ENCODE measurements at regions not wholly inside any gene's neighbourhood (a gene's known extent, or its start where the extent isn't known, plus 50 kb on each side); places are given as distances from the start of the nearest gene placed in this dataset.

DNA sequence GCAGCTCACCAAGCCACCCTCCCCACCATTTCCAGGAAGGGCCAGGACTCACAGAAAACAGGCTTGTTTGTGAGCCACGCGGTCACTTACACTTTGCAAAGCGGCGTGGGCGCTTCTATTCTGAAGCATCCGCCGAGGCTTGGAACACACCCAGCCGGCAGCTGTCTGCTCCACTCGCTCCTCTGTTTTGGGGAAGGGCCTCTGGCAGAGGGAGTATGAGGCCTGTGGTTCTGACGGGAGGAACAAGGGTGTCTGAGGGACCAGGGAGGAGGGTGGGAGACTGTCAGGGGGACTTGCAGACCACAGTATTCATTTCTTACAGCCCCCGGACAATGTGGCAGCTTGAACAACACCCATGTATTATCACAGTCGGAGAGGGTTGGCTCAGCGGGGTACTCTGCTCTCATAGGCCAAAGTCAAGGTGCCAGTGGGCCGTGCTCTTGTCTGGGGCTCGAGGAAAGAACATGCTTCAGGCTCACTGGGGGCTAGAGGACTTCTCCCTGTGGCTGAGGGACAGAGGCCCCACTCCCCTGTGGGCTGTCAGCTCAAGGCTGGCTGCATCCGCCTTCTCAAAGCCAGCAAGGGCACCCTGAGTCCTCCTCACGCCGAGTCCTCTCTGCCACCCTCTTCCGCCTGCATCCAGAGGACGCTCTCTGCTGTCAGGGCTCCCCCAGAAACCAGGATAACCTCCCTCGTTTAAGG is 60.4 kb upstream of the FAM20C start:
- H3K9me3 ChIP-seq (ENCODE audit: low read length) = no peaks in the 10 kb centered on the region
- H3K4me3 ChIP-seq (ENCODE audit: low read length) = no peak overlapping the region
- no peaks in the 10 kb centered on the region for H3K27me3 ChIP-seq (ENCODE audit: insufficient read depth, low read length)
- no peaks in the 10 kb centered on the region for H3K36me3 ChIP-seq (ENCODE audit: insufficient read depth, low read length)
- H2AFZ ChIP-seq (ENCODE audit: low read depth, low read length) = no peak overlapping the region
- H3K4me1 ChIP-seq (ENCODE audit: insufficient read depth, low read length) = peaks cover 16% of the 10 kb centered on the region

DNA sequence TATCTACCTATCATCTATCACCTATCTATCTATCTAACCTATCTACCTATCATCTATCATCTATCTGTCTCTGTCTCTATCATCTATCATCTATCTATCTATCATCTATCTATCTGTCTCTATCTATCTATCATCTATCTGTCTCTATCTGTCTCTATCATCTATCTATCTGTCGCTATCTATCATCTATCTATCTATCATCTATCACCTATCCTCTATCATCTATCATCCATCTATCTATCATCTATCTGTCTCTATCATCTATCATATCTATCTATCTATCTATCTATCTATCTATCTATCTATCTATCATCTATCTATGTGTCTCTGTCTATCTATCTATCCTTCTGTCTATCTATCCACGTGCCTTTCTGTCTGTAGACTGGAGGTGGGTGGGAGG is 59.5 kb upstream of the FAM20C start:
- Histone ChIP-seq H3K9me3 (ENCODE audit: low read length) (no peaks in the 10 kb centered on the region), H2AFZ (ENCODE audit: low read depth, low read length) (no peak overlapping the region), H3K4me3 (ENCODE audit: low read length) (no peak overlapping the region), H3K27me3 (ENCODE audit: insufficient read depth, low read length) (no peaks in the 10 kb centered on the region), H3K4me1 (ENCODE audit: insufficient read depth, low read length) (peaks cover 20% of the 10 kb centered on the region), H3K36me3 (ENCODE audit: insufficient read depth, low read length) (no peaks in the 10 kb centered on the region)

- H3K36me3 ChIP-seq (ENCODE audit: insufficient read depth, low read length) = no peaks in the 10 kb centered on the region
- H3K27me3 ChIP-seq (ENCODE audit: insufficient read depth, low read length) = no peaks in the 10 kb centered on the region
- H2AFZ ChIP-seq (ENCODE audit: low read depth, low read length) = no peak overlapping the region
- H3K9me3 ChIP-seq (ENCODE audit: low read length) = no peaks in the 10 kb centered on the region
- H3K4me1 ChIP-seq (ENCODE audit: insufficient read depth, low read length) = peaks cover 20% of the 10 kb centered on the region
- H3K4me3 ChIP-seq (ENCODE audit: low read length) = no peak overlapping the region
These were observed 58.9 kb upstream of the FAM20C start for GRCh38 chr7:133470-133869.

DNA sequence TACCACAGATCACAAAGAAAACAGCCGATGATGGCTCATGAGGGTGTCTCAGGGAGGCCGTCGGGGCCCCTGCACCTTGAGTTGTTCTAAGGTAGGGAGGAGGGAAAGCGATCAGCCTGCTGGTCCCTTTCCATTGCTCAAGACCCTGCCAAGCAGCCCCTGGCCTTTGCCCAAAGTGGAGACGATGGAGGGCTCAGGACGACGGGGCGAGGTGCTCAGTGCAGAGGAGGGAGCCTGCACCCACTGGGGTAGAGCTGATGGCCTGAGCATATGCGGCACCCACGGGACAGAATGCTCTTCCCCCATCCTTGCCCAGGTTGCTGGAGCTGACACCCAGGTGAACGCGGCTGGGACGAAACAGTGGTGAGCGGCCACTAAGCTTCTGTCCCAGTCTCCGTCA is 58.3 kb upstream of the FAM20C start:
- no peaks in the 10 kb centered on the region for H3K27me3 ChIP-seq (ENCODE audit: insufficient read depth, low read length)
- H3K9me3 ChIP-seq (ENCODE audit: low read length) = no peaks in the 10 kb centered on the region
- H3K4me3 ChIP-seq (ENCODE audit: low read length) = no peak overlapping the region
- no peaks in the 10 kb centered on the region for H3K36me3 ChIP-seq (ENCODE audit: insufficient read depth, low read length)
- H2AFZ ChIP-seq (ENCODE audit: low read depth, low read length) = no peak overlapping the region
- peaks cover 20% of the 10 kb centered on the region for H3K4me1 ChIP-seq (ENCODE audit: insufficient read depth, low read length)

- no peak overlapping the region for H2AFZ ChIP-seq (ENCODE audit: low read depth, low read length)
- H3K9me3 ChIP-seq (ENCODE audit: low read length) = no peaks in the 10 kb centered on the region
- H3K4me3 ChIP-seq (ENCODE audit: low read length) = no peak overlapping the region
- no peaks in the 10 kb centered on the region for H3K36me3 ChIP-seq (ENCODE audit: insufficient read depth, low read length)
- H3K4me1 ChIP-seq (ENCODE audit: insufficient read depth, low read length) = peaks cover 26% of the 10 kb centered on the region
- H3K27me3 ChIP-seq (ENCODE audit: insufficient read depth, low read length) = no peaks in the 10 kb centered on the region
These were observed 57.7 kb upstream of the FAM20C start for GRCh38 chr7:134561-135256.

GRCh38 chr7:135257-135653 is 57.1 kb upstream of the FAM20C start:
- Histone ChIP-seq H3K36me3 (ENCODE audit: insufficient read depth, low read length) (no peaks in the 10 kb centered on the region), H3K9me3 (ENCODE audit: low read length) (no peaks in the 10 kb centered on the region), H3K4me1 (ENCODE audit: insufficient read depth, low read length) (peaks cover 26% of the 10 kb centered on the region), H2AFZ (ENCODE audit: low read depth, low read length) (no peak overlapping the region), H3K27me3 (ENCODE audit: insufficient read depth, low read length) (no peaks in the 10 kb centered on the region), H3K4me3 (ENCODE audit: low read length) (no peak overlapping the region)

GRCh38 chr7:135731-136645 is 56.4 kb upstream of the FAM20C start:
- no peak overlapping the region for H3K4me3 ChIP-seq (ENCODE audit: low read length)

GRCh38 chr7:137094-137891 is 55.1 kb upstream of the FAM20C start:
- no peak overlapping the region for H3K4me3 ChIP-seq (ENCODE audit: low read length)
- peaks cover 26% of the 10 kb centered on the region for H3K4me1 ChIP-seq (ENCODE audit: insufficient read depth, low read length)
- H3K9me3 ChIP-seq (ENCODE audit: low read length) = no peaks in the 10 kb centered on the region
- no peak overlapping the region for H2AFZ ChIP-seq (ENCODE audit: low read depth, low read length)
- no peaks in the 10 kb centered on the region for H3K27me3 ChIP-seq (ENCODE audit: insufficient read depth, low read length)
- H3K36me3 ChIP-seq (ENCODE audit: insufficient read depth, low read length) = no peaks in the 10 kb centered on the region

More at GRCh38 chr7:135731-136645, 56.4 kb upstream of the FAM20C start:
- Histone ChIP-seq H2AFZ (ENCODE audit: low read depth, low read length) (no peak overlapping the region), H3K36me3 (ENCODE audit: insufficient read depth, low read length) (no peaks in the 10 kb centered on the region), H3K27me3 (ENCODE audit: insufficient read depth, low read length) (no peaks in the 10 kb centered on the region), H3K4me1 (ENCODE audit: insufficient read depth, low read length) (peaks cover 26% of the 10 kb centered on the region), H3K9me3 (ENCODE audit: low read length) (no peaks in the 10 kb centered on the region)

DNA sequence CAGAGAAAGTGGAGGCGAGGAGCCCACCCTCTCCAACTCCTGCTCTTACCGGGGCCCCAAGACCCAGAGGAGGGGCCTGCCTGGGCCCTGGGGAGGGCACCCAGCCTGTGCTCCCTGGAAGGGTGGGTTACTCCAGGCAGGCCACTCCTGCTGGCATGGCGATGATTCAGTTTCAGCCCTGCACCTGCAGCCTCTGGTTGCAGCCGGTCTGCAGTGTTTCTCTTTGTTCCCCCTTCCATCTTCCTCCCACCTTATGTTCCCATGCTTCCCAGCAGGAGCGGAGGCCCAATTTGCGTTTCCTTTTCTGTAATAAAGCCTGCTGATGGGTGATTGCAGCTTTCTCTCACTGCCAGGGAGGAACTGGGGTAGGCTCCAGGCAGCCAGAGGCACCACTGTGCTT is 53.2 kb upstream of the FAM20C start:
- no peaks in the 10 kb centered on the region for H3K27me3 ChIP-seq (ENCODE audit: insufficient read depth, low read length)
- H3K36me3 ChIP-seq (ENCODE audit: insufficient read depth, low read length) = no peaks in the 10 kb centered on the region
- peak overlapping the region; percentile 70 for H2AFZ ChIP-seq (ENCODE audit: low read depth, low read length)
- H3K4me1 ChIP-seq (ENCODE audit: insufficient read depth, low read length) = peaks cover 26% of the 10 kb centered on the region
- no peaks in the 10 kb centered on the region for H3K9me3 ChIP-seq (ENCODE audit: low read length)
- no peak overlapping the region for H3K4me3 ChIP-seq (ENCODE audit: low read length)

GRCh38 chr7:139561-140243 is 52.7 kb upstream of the FAM20C start:
- Histone ChIP-seq H2AFZ (ENCODE audit: low read depth, low read length) (peak overlapping the region; percentile 70), H3K27me3 (ENCODE audit: insufficient read depth, low read length) (no peaks in the 10 kb centered on the region), H3K36me3 (ENCODE audit: insufficient read depth, low read length) (no peaks in the 10 kb centered on the region), H3K4me3 (ENCODE audit: low read length) (no peak overlapping the region), H3K4me1 (ENCODE audit: insufficient read depth, low read length) (peaks cover 26% of the 10 kb centered on the region), H3K9me3 (ENCODE audit: low read length) (no peaks in the 10 kb centered on the region)

DNA sequence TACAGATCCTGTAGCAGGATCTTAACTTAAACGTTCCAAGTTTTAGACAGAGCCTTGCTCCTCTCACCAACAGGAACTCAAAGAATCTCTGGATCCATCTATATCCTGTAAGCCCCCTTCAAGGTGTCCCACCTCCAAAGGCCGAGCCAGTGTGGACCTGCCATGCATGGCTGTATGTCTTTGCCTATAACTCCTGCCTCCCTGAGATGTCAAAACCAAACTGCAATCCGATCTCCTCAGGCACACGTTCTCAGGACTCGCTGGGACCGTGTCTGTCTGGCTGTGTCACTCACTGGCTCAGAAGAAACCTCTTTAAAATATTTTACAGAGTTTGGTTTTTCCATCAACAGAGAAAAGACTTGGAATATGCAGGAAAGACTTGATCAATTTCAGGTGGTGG is 51.4 kb upstream of the FAM20C start:
- no peaks in the 10 kb centered on the region for H3K9me3 ChIP-seq (ENCODE audit: low read length)
- peaks cover 20% of the 10 kb centered on the region for H3K4me1 ChIP-seq (ENCODE audit: insufficient read depth, low read length)
- no peak overlapping the region for H2AFZ ChIP-seq (ENCODE audit: low read depth, low read length)
- no peak overlapping the region for H3K4me3 ChIP-seq (ENCODE audit: low read length)
- H3K27me3 ChIP-seq (ENCODE audit: insufficient read depth, low read length) = no peaks in the 10 kb centered on the region
- no peaks in the 10 kb centered on the region for H3K36me3 ChIP-seq (ENCODE audit: insufficient read depth, low read length)

DNA sequence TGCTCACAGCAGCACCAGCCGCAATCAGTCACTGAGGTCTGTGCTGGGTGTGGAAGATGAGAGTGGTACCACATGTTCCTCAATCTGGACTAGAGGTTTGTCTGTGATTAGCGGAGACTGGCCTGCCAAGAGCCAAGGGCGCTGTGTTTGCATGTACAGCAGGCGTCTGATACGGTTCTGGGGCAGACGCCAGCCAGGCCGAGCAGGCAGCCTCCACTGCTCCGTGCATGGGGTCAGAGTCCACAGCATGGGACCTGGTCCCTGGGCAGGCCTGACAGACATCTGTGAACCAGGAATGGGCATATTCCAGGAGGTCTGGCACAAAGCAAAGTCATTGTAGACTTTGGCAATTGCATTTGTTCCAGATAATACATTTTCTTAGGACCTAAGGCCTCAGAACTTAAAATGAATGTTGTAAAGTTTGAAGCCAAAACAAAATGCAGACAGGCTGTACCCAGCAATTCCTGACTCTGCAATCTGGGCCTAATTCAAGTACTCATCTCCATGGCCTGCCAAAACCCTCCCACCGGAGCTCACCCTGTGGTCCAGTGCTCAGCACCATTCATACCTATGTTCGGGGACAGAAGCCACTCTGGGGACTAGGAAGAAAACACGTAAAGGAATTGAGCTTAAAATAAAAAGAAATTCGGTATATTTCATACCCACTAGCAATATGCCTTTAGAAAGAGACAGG is 50.0 kb upstream of the FAM20C start:
- Histone ChIP-seq H3K36me3 (ENCODE audit: insufficient read depth, low read length) (peaks cover 2% of the 10 kb centered on the region), H3K4me3 (ENCODE audit: low read length) (no peak overlapping the region), H3K9me3 (ENCODE audit: low read length) (no peaks in the 10 kb centered on the region), H2AFZ (ENCODE audit: low read depth, low read length) (no peak overlapping the region), H3K4me1 (ENCODE audit: insufficient read depth, low read length) (peaks cover 6% of the 10 kb centered on the region), H3K27me3 (ENCODE audit: insufficient read depth, low read length) (no peaks in the 10 kb centered on the region)

All from neuron (in vitro differentiated cells).